ENCODE measurements at regions not wholly inside any gene's neighbourhood (a gene's known extent, or its start where the extent isn't known, plus 50 kb on each side); places are given as distances from the start of the nearest gene placed in this dataset.

DNA sequence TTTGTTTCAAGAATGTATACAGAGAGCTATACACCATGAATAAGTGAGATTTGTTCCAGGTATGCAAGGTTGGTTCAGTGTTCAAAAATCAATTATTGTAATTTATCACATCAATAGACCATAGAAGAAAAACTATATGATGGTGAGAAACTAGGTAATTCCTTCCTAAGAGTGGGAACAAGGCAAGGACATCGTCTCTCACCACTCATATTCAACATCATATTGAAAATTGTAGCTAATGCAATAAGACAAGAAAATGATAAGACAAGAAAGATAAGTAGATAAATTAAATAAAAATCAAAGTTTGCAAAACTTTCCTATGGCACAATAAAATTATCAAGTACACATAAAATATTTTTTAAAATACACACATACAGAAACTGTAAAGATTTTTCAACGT is 385.3 kb upstream of the COBL start:
- TF ChIP-seq, protein P1, sequence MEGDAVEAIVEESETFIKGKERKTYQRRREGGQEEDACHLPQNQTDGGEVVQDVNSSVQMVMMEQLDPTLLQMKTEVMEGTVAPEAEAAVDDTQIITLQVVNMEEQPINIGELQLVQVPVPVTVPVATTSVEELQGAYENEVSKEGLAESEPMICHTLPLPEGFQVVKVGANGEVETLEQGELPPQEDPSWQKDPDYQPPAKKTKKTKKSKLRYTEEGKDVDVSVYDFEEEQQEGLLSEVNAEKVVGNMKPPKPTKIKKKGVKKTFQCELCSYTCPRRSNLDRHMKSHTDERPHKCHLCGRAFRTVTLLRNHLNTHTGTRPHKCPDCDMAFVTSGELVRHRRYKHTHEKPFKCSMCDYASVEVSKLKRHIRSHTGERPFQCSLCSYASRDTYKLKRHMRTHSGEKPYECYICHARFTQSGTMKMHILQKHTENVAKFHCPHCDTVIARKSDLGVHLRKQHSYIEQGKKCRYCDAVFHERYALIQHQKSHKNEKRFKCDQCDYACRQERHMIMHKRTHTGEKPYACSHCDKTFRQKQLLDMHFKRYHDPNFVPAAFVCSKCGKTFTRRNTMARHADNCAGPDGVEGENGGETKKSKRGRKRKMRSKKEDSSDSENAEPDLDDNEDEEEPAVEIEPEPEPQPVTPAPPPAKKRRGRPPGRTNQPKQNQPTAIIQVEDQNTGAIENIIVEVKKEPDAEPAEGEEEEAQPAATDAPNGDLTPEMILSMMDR (IDR thresholded peaks at IDR 0.05; ENCODE audit: extremely low read depth, insufficient read depth, missing control alignments) = no peak
- in situ Hi-C loops (cut with MboI; ENCODE audit: low pct_unique_long_range_greater_than_20kb, low sequenced_read_pairs, unreplicated experiment) = no loop called here
- no peak for DNase-seq (ENCODE audit: low spot score)

DNA sequence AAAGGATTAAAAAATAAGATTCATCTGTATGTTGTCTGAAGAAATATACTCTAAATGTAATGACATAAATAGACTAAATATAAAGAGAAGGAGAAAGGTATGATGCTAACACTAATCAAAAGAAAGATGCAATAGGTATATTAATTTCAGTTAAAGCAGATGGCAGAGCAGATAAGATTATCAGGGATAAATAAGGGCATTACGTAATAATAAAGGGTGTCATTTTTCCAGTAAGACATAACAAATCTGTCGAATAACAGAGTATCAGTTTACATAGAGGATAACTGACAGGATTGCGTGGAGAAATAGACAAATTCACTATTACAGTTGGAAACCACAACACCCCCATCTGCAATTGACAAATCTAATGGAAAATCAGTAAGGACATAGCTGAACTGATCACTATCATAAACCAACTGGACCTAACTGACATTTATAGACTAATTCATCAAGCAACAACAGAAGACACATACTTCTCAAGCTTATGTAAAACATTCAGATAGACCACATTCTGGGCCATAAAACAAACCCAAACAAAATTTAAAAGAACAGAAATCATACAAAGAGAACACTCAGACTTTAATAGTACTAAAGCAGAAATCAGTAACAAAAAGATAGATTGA is 384.1 kb upstream of the COBL start:
- DNase-seq (ENCODE audit: low spot score) = no peak
- TF ChIP-seq, protein P1 (IDR thresholded peaks at IDR 0.05; ENCODE audit: extremely low read depth, insufficient read depth, missing control alignments) = no peak
- in situ Hi-C loops (cut with MboI; ENCODE audit: low pct_unique_long_range_greater_than_20kb, low sequenced_read_pairs, unreplicated experiment) = no loop called here

DNA sequence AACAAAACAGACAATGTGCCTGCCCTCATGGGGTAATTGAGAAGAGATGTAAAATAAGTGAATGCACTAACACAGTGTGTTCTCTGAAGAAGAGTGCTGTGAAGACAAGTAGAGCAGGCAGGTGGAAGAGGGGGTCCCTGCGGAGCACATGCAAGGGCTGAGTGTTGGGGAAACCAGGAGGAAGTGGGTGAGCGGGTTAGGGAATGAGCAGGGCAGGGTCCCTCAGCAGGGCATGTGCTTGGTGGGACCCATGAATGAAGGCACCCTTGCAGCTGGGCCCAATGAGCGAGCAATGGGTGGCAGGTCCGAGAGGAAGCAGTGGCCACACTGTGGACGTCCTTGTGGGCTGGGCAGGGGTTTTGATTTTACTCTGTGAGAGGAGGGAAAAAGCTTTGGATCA is 376.6 kb upstream of the COBL start:
- DNase-seq (ENCODE audit: low spot score) = no peak
- in situ Hi-C loops (cut with MboI; ENCODE audit: low pct_unique_long_range_greater_than_20kb, low sequenced_read_pairs, unreplicated experiment) = no loop called here
- TF ChIP-seq, protein P1 (IDR thresholded peaks at IDR 0.05; ENCODE audit: extremely low read depth, insufficient read depth, missing control alignments) = no peak

DNA sequence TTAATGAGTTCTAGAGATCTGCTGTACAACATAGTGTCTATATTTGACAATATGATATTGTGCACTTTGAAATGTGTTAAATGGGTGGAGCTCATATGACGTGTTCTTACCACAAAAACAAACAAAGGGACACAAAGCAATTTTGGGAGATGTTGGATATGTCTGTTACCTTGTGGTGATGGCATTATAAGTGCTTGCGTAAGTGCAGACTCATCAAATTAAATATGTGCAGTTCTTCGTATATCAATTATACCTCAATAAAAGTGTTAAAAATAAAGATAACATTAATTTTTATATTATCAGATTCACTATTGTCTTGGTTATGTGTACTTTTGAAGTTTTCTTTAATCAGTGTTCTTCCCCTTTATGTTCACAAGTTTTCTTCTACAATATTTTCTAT is 372.9 kb upstream of the COBL start:
- in situ Hi-C loops (cut with MboI; ENCODE audit: low pct_unique_long_range_greater_than_20kb, low sequenced_read_pairs, unreplicated experiment) = no loop called here
- DNase-seq (ENCODE audit: low spot score) = no peak
- TF ChIP-seq, protein P1 (IDR thresholded peaks at IDR 0.05; ENCODE audit: extremely low read depth, insufficient read depth, missing control alignments) = no peak

DNA sequence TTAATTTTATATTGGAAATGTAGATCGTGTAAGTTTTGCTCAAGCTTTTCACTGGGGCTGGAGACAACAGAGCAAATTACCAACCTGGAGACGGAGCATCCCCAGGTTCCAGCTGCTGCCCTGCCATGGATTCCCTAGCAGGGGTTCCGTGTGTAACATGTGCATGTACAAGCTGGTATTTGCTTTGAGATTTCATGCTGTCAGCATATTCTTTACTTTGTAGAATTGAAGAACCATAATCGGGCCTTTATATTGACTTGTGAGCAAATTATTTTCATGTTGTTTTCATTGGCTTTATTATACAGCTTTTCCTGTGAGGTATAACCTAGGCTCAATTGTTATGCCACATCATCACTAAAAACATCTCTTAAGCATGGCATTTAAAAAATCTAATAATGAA is 369.2 kb upstream of the COBL start:
- DNase-seq (ENCODE audit: low spot score) = no peak
- in situ Hi-C loops (cut with MboI; ENCODE audit: low pct_unique_long_range_greater_than_20kb, low sequenced_read_pairs, unreplicated experiment) = no loop called here
- TF ChIP-seq, protein P1 (IDR thresholded peaks at IDR 0.05; ENCODE audit: extremely low read depth, insufficient read depth, missing control alignments) = no peak

DNA sequence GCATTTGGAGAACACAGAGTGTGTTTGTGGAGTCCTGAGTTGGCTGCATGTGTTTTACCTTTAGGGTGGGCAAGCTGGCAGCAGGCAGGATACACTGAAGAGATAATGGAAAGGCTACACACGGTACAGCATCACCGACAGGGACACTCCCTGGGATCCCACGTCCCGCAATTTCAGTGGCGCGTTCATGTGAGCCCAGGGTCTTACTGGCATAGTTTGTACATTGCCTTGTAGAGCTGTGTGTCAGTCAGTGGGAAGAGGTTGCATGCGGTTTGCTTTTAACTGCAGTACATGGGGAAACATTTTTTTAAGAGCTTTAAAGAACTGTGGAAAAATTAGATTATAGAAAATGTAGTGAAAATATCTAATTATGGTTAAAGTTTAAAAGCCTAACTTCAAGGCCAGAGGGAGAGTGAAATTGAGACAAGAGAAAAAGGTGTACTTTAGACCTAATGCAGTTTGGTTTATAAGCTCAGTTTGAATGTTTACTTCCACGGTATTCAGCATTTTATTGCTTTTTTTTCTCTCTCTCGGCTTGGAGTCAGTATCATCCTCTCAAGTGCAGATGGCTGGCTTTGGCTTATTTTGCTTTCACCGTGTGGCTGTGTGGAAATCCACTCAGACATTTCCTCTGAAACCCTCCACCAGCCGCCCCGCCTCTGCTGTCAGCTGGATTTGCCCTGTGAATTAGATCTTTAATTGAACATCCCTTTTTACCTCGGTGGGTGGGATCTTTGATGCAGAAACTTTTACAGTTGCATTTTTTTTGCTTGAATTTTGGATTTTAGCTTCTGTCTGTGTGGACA is 364.2 kb upstream of the COBL start:
- no peak for DNase-seq (ENCODE audit: low spot score)
- in situ Hi-C loops (cut with MboI; ENCODE audit: low pct_unique_long_range_greater_than_20kb, low sequenced_read_pairs, unreplicated experiment) = no loop called here
- TF ChIP-seq, protein P1 (IDR thresholded peaks at IDR 0.05; ENCODE audit: extremely low read depth, insufficient read depth, missing control alignments) = no peak
